HG02981 (cell line): ENCODE measurements at regions not wholly inside any gene's neighbourhood (a gene's known extent, or its start where the extent isn't known, plus 50 kb on each side); places are given as distances from the start of the nearest gene placed in this dataset.
"Not testable (repeated sequence)": the region's sequence is repeated elsewhere in the genome, so short reads cannot be mapped to it uniquely, and the experiment has no call there.

Experiments
- ATAC-seq: cut with Tn5 transposase; IDR thresholded peaks from one replicate; pipeline ENCODE4 v1.9.1; 2021; ENCODE audit warnings: mild to moderate bottlenecking, moderate library complexity; ENCODE audit not compliant: unreplicated experiment

GRCh38 chr5:17120209-17120608 is 97.2 kb upstream of the BASP1 start:
- no peak for ATAC-seq

GRCh38 chr5:17121776-17122175 is 95.7 kb upstream of the BASP1 start:
- ATAC-seq = no peak

GRCh38 chr5:17123010-17123409 is 94.4 kb upstream of the BASP1 start:
- no peak for ATAC-seq

GRCh38 chr5:17123773-17124172 is 93.7 kb upstream of the BASP1 start:
- not testable (repeated sequence) for ATAC-seq

GRCh38 chr5:17127743-17128231 is 89.6 kb upstream of the BASP1 start:
- ATAC-seq = no peak

GRCh38 chr5:17129093-17129849 is 88.2 kb upstream of the BASP1 start:
- ATAC-seq = no peak

GRCh38 chr5:17130302-17130701 is 87.1 kb upstream of the BASP1 start:
- not testable (repeated sequence) for ATAC-seq

GRCh38 chr5:17132444-17133083 is 84.9 kb upstream of the BASP1 start:
- peak; percentile 73 for ATAC-seq

GRCh38 chr5:17135050-17135449 is 82.4 kb upstream of the BASP1 start:
- no peak for ATAC-seq

GRCh38 chr5:17143335-17143734 is 74.1 kb upstream of the BASP1 start:
- ATAC-seq = no peak

GRCh38 chr5:17146280-17146841 is 71.1 kb upstream of the BASP1 start:
- ATAC-seq = no peak

GRCh38 chr5:17147170-17147569 is 70.3 kb upstream of the BASP1 start:
- no peak for ATAC-seq

- no peak for ATAC-seq
Observed at GRCh38 chr5:17147617-17148016, 69.8 kb upstream of the BASP1 start.

- ATAC-seq = no peak
Observed at GRCh38 chr5:17148481-17148880, 69.0 kb upstream of the BASP1 start.

GRCh38 chr5:17149786-17150185 is 67.6 kb upstream of the BASP1 start:
- ATAC-seq = no peak

GRCh38 chr5:17150531-17150930 is 66.9 kb upstream of the BASP1 start:
- ATAC-seq = no peak

- no peak for ATAC-seq
Observed at GRCh38 chr5:17151686-17152085, 65.7 kb upstream of the BASP1 start.

- no peak for ATAC-seq
Observed at GRCh38 chr5:17154211-17154996, 63.0 kb upstream of the BASP1 start.

GRCh38 chr5:17156463-17156862 is 61.0 kb upstream of the BASP1 start:
- no peak for ATAC-seq

GRCh38 chr5:17157294-17157693 is 60.1 kb upstream of the BASP1 start:
- ATAC-seq = no peak

- ATAC-seq = no peak
Observed at GRCh38 chr5:17157916-17158529, 59.4 kb upstream of the BASP1 start.
